ENCODE measurements at regions not wholly inside any gene's neighbourhood (a gene's known extent, or its start where the extent isn't known, plus 50 kb on each side); places are given as distances from the start of the nearest gene placed in this dataset.

DNA sequence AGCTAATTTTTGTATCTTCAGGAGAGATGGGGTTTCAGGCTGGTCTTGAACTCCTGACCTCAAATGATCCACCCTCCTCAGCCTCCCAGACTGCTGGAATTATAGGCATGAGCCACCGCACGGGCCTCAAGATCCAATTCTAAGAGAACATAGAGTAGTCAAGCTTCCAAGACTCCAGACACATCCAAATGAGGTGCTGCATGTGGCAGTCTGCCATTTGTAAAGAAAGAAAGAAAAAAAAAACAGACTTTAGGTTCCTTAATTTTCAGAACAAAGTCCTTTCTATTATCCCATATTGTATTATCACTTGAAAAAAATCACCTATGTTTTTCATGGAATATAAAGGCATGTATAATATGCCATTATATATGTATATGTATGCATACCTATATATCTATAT lies 2104.5 kb downstream of the MAT2B start:
- TF ChIP-seq, protein P1, sequence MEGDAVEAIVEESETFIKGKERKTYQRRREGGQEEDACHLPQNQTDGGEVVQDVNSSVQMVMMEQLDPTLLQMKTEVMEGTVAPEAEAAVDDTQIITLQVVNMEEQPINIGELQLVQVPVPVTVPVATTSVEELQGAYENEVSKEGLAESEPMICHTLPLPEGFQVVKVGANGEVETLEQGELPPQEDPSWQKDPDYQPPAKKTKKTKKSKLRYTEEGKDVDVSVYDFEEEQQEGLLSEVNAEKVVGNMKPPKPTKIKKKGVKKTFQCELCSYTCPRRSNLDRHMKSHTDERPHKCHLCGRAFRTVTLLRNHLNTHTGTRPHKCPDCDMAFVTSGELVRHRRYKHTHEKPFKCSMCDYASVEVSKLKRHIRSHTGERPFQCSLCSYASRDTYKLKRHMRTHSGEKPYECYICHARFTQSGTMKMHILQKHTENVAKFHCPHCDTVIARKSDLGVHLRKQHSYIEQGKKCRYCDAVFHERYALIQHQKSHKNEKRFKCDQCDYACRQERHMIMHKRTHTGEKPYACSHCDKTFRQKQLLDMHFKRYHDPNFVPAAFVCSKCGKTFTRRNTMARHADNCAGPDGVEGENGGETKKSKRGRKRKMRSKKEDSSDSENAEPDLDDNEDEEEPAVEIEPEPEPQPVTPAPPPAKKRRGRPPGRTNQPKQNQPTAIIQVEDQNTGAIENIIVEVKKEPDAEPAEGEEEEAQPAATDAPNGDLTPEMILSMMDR (IDR thresholded peaks at IDR 0.05; ENCODE audit: low read depth, low read length, missing control alignments) = no peak
- no peak for DNase-seq (ENCODE audit: extremely low read depth, low read depth)
- H3K4me3 ChIP-seq (replicated peaks; ENCODE audit: low read depth, low read length) = no peak overlapping the region

- no peak for DNase-seq (ENCODE audit: extremely low read depth, low read depth)
- TF ChIP-seq, protein P1 (IDR thresholded peaks at IDR 0.05; ENCODE audit: low read depth, low read length, missing control alignments) = no peak
- H3K4me3 ChIP-seq (replicated peaks; ENCODE audit: low read depth, low read length) = no peak overlapping the region
Measured at GRCh38 chr5:165616490-165617405, 2111.3 kb downstream of the MAT2B start.

- DNase-seq (ENCODE audit: extremely low read depth, low read depth) = no peak
- TF ChIP-seq, protein P1 (IDR thresholded peaks at IDR 0.05; ENCODE audit: low read depth, low read length, missing control alignments) = no peak
- no peak overlapping the region for H3K4me3 ChIP-seq (replicated peaks; ENCODE audit: low read depth, low read length)
Measured at GRCh38 chr5:165617491-165617890, 2112.1 kb downstream of the MAT2B start.

- TF ChIP-seq, protein P1 (IDR thresholded peaks at IDR 0.05; ENCODE audit: low read depth, low read length, missing control alignments) = no peak
- H3K4me3 ChIP-seq (replicated peaks; ENCODE audit: low read depth, low read length) = no peak overlapping the region
- DNase-seq (ENCODE audit: extremely low read depth, low read depth) = no peak
Measured at GRCh38 chr5:165620394-165620793, 2115.0 kb downstream of the MAT2B start.

DNA sequence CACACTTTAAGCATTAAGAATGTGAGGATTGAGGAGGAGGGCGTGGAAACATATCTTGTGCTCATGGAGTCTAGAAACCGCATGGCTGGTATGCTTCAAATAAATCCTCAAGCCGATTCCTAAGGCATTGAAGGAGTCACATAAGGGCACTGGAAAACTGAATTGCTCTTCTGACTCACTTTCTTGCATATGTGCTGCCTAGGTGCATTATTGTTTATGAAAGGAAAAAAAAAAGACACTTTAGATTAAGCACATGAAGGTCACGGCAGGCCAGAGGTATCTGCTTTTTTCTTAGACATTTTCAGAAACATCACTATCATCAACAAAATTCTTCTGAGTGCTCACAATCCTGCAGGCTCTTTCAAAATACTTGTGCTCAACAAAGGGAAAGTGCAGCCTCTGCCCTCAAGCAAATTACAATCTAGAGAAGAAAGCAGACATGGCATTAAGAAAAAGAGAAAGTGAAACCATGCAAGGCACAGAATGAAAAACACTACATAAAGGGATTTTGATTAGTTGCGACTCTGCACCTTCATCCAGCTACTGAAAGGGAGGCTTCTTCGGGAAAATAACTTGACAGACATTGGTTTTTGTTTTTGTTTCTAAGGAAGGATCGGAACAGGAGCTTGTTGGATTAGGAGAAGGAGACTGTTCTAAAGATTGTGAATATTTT lies 2117.6 kb downstream of the MAT2B start:
- H3K4me3 ChIP-seq (replicated peaks; ENCODE audit: low read depth, low read length) = no peak overlapping the region
- TF ChIP-seq, protein P1 (IDR thresholded peaks at IDR 0.05; ENCODE audit: low read depth, low read length, missing control alignments) = no peak
- DNase-seq (ENCODE audit: extremely low read depth, low read depth) = no peak

DNA sequence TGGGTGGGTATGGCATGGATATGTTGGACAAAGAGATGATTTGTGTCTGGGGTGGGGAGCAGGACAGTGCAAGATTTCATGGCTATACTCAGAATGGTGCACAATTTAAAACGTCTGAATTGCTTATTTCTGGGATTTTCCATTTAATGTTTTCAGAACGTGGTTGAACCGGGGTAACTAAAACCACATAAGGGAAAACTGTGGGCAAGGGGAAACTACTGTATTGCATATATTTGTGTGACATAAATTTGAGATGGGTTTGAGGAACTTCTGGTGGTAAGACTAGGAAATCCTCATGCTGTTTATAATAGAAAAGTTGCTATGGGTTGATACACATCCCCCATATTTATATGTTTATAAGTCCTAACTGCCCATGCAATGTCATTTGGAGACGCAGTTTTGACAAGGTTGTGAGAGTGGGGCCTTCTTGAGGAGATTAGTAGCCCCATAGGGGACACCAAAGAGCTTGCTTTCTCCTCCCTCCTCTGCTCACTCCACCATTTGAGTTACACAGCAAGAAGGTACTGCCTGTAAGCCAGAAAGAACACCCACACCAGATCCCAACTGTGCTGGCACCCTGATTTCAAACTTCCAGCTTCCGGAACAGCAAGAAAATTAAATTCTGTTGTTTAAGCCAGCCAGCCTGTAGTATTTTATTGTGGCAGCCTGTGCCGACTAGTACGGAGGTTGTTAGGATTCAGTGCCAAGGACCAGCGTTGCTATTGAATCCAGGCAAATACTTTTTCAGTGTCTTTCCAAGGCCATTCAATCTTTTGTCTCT lies 2118.9 kb downstream of the MAT2B start:
- DNase-seq (ENCODE audit: extremely low read depth, low read depth) = no peak
- TF ChIP-seq, protein P1 (IDR thresholded peaks at IDR 0.05; ENCODE audit: low read depth, low read length, missing control alignments) = no peak
- H3K4me3 ChIP-seq (replicated peaks; ENCODE audit: low read depth, low read length) = no peak overlapping the region
